ENCODE measurements at regions not wholly inside any gene's neighbourhood (a gene's known extent, or its start where the extent isn't known, plus 50 kb on each side); places are given as distances from the start of the nearest gene placed in this dataset.

DNA sequence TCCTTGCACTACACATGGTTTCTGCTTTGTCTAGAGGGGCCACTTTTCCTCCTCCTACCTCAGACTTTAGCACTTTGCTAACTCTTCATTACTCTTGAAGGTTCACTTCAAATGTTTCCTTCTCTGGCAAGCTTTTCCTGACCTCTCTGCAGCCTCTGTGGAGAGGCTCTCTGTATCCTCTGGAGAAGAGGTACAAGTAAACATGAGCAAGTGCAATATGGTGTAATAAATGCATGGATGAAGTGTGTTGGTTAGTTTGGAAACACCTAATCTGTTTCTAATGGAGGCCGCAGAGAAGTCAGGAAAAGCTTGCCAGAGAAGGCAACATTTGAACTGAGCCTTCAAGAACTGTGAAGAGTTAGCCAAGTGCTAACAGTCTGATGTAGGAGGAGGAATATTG lies 329.3 kb downstream of the GRIN2B start:
- TF ChIP-seq, protein P1, sequence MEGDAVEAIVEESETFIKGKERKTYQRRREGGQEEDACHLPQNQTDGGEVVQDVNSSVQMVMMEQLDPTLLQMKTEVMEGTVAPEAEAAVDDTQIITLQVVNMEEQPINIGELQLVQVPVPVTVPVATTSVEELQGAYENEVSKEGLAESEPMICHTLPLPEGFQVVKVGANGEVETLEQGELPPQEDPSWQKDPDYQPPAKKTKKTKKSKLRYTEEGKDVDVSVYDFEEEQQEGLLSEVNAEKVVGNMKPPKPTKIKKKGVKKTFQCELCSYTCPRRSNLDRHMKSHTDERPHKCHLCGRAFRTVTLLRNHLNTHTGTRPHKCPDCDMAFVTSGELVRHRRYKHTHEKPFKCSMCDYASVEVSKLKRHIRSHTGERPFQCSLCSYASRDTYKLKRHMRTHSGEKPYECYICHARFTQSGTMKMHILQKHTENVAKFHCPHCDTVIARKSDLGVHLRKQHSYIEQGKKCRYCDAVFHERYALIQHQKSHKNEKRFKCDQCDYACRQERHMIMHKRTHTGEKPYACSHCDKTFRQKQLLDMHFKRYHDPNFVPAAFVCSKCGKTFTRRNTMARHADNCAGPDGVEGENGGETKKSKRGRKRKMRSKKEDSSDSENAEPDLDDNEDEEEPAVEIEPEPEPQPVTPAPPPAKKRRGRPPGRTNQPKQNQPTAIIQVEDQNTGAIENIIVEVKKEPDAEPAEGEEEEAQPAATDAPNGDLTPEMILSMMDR (IDR thresholded peaks at IDR 0.05; ENCODE audit: low read length): no peak
- TF ChIP-seq EZH2phosphoT487 (IDR thresholded peaks at IDR 0.05; ENCODE audit: low read length): no peak

Measured in MM.1S (cell line).